Left lung (tissue), 4 donors: ENCODE measurements at regions not wholly inside any gene's neighbourhood (a gene's known extent, or its start where the extent isn't known, plus 50 kb on each side); places are given as distances from the start of the nearest gene placed in this dataset.

Experiments used
- ATAC-seq: fragments of 200-7000 bp; cut with Tn5 transposase; one replicate; pipeline ENCODE4 v1.9.1; 2020; ENCODE audit warnings: moderate library complexity
- DNase-seq, 4 donors: peaks; one replicate each; pipeline ENCODE4 v3.0.0-alpha.2; 2013 to 2020
- H3K27ac ChIP-seq, 2 donors: fragments of 200-600 bp; sonication (generic) in 1 of 2; one replicate each; pipeline versions ENCODE4 v1.5.0 to v1.8.0; 2020 to 2021
- H3K27me3 ChIP-seq, 2 donors: fragments of 200-600 bp; sonication (generic) in 1 of 2; one replicate each; pipeline versions ENCODE4 v1.5.0 to v1.8.0; 2020 to 2021
- H3K36me3 ChIP-seq, 2 donors: fragments of 200-600 bp; sonication (generic) in 1 of 2; one replicate each; pipeline versions ENCODE4 v1.5.0 to v1.8.0; 2020 to 2021
- H3K4me1 ChIP-seq, 2 donors: fragments of 200-600 bp; one replicate each; pipeline ENCODE4 v1.8.0; 2021
- H3K4me3 ChIP-seq, 2 donors: fragments of 200-600 bp; sonication (generic) in 1 of 2; one replicate each; pipeline versions ENCODE4 v1.5.0 to v1.8.0; 2020 to 2021; ENCODE audit warnings: mild to moderate bottlenecking in 1 of 2
- H3K9me3 ChIP-seq, 2 donors: fragments of 200-600 bp; sonication (generic) in 1 of 2; one replicate each; pipeline versions ENCODE4 v1.5.0 to v1.8.0; 2020 to 2021
- CTCF ChIP-seq, 2 donors: fragments of 200-600 bp; sonication (generic) in 1 of 2; IDR thresholded peaks; one replicate each; pipeline versions ENCODE4 v1.5.0 to v1.8.0; 2021; ENCODE audit warnings: antibody characterized with exemption in 2 of 2
- intact Hi-C, 2 donors: fragments of 100-400 bp; cut with DNase I; formaldehyde crosslinking; loops; one replicate each; pipeline versions ENCODE4 v1.11.2 to v1.14.2; 2022
- donor health status: DM: no; HTN: yes; CAD: no.
- donor health status: DM: no; HTN: no; CAD: no.

DNA sequence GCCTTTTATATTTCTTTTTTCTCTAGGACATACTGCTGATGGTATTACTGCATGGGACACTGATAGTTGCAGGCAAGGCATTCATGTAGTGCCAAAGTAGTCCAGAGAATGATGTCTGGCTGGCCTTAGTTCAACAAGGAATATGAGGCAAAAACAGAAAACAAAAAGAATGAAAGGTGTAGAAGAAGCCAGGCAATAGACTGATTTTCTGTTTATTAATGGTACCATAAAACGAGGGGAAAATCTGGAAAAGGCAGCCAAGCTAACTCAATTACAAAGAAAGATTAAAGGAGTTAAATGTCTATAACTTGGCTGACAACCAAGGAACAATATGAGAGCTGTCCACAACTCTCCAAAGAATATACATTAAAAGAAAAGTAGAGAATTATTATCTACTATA is 284.9 kb downstream of the ZEB2 start:
- Histone ChIP-seq H3K27ac (no peak overlapping the region), H3K9me3 (no peaks in the 10 kb centered on the region), H3K4me1 (peaks cover 0 to 13% of the 10 kb centered on the region in 2 donors), H3K27me3 (no peaks in the 10 kb centered on the region), H3K4me3 (no peak overlapping the region), H3K36me3 (no peaks in the 10 kb centered on the region)
- DNase-seq, result no peak
- TF ChIP-seq CTCF (IDR thresholded peaks at IDR 0.05), result no peak
- no peak for ATAC-seq
- intact Hi-C loops, result no loop called here

- DNase-seq, result peak in 2 of 4 donors; percentile 54 to 66
- TF ChIP-seq CTCF (IDR thresholded peaks at IDR 0.05), result no peak
- peaks cover 0 to 13% of the 10 kb centered on the region in 2 donors for H3K4me1 ChIP-seq
- no peak overlapping the region for H3K4me3 ChIP-seq
- no peak for ATAC-seq
- H3K27ac ChIP-seq, result no peak overlapping the region
- H3K9me3 ChIP-seq, result no peaks in the 10 kb centered on the region
- no peaks in the 10 kb centered on the region for H3K27me3 ChIP-seq
- intact Hi-C loops, result no loop called here
- H3K36me3 ChIP-seq, result no peaks in the 10 kb centered on the region
Measured at GRCh38 chr2:144234542-144234871, 285.4 kb downstream of the ZEB2 start.

DNA sequence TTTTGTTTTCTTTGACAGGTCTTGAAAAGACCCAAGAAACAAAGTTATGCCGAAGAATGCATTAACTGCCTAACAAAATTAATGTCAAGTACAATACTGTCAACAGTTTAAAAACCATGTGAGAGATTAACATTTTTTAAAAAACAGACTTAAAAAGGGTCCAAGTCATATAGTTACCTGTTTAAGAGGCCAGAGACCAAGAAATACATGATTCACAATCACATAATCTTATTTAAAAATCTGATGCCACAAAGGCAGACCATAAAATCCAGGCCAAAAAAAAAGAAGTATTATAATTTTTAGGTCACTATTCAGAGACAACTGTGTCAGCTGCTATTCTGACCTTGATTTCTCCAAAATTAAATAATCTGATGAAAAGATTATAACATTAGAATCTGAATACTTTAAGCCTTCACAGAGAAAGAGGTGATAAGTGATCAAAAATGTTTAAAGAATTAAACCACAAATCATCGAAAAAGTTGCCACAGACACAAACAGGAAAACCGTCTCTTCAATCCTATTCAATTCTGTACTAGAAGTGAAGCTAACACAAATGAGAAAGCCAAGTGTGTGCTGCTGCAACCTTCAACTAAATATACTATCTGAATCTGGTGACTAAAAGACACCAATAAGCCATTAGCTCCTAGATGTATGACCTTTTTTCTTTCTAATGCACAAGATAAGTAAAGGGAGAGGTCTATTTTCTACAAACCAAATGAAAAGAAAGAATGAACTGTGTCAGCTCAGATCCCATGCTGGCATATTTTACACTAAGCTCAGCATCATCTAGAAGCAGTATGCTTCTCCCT is 286.0 kb downstream of the ZEB2 start:
- Histone ChIP-seq H3K4me1 (peaks cover 0 to 13% of the 10 kb centered on the region in 2 donors), H3K36me3 (no peaks in the 10 kb centered on the region)
- DNase-seq, result no peak

GRCh38 chr2:144233317-144233716 is 286.6 kb downstream of the ZEB2 start:
- intact Hi-C loops, result no loop called here
- Histone ChIP-seq H3K4me3 (no peak overlapping the region), H3K27me3 (no peaks in the 10 kb centered on the region), H3K36me3 (no peaks in the 10 kb centered on the region), H3K4me1 (peaks cover 0 to 11% of the 10 kb centered on the region in 2 donors), H3K9me3 (no peaks in the 10 kb centered on the region), H3K27ac (no peak overlapping the region)
- DNase-seq, result no peak
- no peak for ATAC-seq
- TF ChIP-seq CTCF (IDR thresholded peaks at IDR 0.05), result no peak

More for the DNA sequence above, 286.0 kb downstream of the ZEB2 start:
- Histone ChIP-seq H3K27me3 (no peaks in the 10 kb centered on the region), H3K27ac (no peak overlapping the region), H3K4me3 (no peak overlapping the region), H3K9me3 (no peaks in the 10 kb centered on the region)
- TF ChIP-seq CTCF (IDR thresholded peaks at IDR 0.05), result no peak
- intact Hi-C loops, result no loop called here
- ATAC-seq, result no peak

DNA sequence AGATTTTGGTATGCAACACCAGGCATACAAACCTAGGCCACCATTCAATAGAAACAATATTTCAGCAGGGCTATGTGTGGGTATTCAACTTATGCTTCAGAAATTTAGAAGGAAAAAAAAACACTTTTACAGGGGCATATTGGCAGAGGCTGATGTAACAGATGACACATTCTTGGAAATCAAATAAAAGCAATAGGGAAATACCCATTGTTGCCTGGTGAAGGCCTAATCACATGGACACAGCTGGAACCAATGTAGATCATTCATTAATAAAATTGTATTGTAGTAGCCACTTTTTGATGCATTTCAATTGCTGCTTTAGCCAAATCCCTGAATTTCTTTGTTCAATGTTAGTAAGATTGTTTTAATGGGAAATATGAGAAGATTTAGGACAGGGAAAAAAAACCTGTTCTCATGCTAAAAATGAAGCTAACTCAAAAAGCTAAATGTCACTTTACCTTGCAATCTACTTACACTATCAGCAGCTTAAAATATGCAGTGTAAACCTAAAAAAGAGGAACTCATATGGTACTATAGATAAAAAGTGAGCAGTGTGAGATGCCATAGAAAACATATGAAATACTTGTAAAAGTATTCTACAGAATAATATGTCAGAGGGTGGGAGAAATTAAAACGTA is 289.4 kb downstream of the ZEB2 start:
- H3K27ac ChIP-seq, result no peak overlapping the region
- no peak for ATAC-seq
- TF ChIP-seq CTCF (IDR thresholded peaks at IDR 0.05), result no peak

More for the DNA sequence above, 289.4 kb downstream of the ZEB2 start:
- no peak for DNase-seq
- no peaks in the 10 kb centered on the region for H3K36me3 ChIP-seq
- H3K27me3 ChIP-seq, result no peaks in the 10 kb centered on the region
- H3K4me1 ChIP-seq, result peaks cover 0 to 6% of the 10 kb centered on the region in 2 donors
- intact Hi-C loops, result no loop called here
- H3K4me3 ChIP-seq, result no peak overlapping the region
- H3K9me3 ChIP-seq, result no peaks in the 10 kb centered on the region
